ENCODE measurements at regions not wholly inside any gene's neighbourhood (a gene's known extent, or its start where the extent isn't known, plus 50 kb on each side); places are given as distances from the start of the nearest gene placed in this dataset.

- peak; percentile 71 for DNase-seq
These were observed 70.0 kb upstream of the TNRC6C start for GRCh38 chr17:77888242-77889134.

- no peak for DNase-seq
These were observed 69.4 kb upstream of the TNRC6C start for GRCh38 chr17:77889135-77889505.

GRCh38 chr17:77889866-77890760, 68.4 kb upstream of the TNRC6C start:
- DNase-seq: no peak

- no peak for DNase-seq
These were observed 67.7 kb upstream of the TNRC6C start for GRCh38 chr17:77890771-77891170.

GRCh38 chr17:77891602-77892001, 66.9 kb upstream of the TNRC6C start:
- DNase-seq: no peak

- DNase-seq: no peak
These were observed 66.5 kb upstream of the TNRC6C start for GRCh38 chr17:77892031-77892430.

GRCh38 chr17:77892469-77893143, 65.9 kb upstream of the TNRC6C start:
- no peak for DNase-seq

- DNase-seq: no peak
These were observed 65.1 kb upstream of the TNRC6C start for GRCh38 chr17:77893144-77894044.

- no peak for DNase-seq
These were observed 64.2 kb upstream of the TNRC6C start for GRCh38 chr17:77894126-77894956.

- no peak for DNase-seq
These were observed 60.7 kb upstream of the TNRC6C start for GRCh38 chr17:77897741-77898301.

- DNase-seq: no peak
These were observed 59.7 kb upstream of the TNRC6C start for GRCh38 chr17:77898521-77899434.

GRCh38 chr17:77899498-77899897, 59.0 kb upstream of the TNRC6C start:
- DNase-seq: no peak

- no peak for DNase-seq
These were observed 57.0 kb upstream of the TNRC6C start for GRCh38 chr17:77901481-77901880.

GRCh38 chr17:77905266-77905665, 53.2 kb upstream of the TNRC6C start:
- no peak for DNase-seq

- no peak for DNase-seq
These were observed 52.7 kb upstream of the TNRC6C start for GRCh38 chr17:77905766-77906165.

- no peak for DNase-seq
These were observed 52.1 kb upstream of the TNRC6C start for GRCh38 chr17:77906377-77906871.

- DNase-seq: no peak
These were observed 50.7 kb upstream of the TNRC6C start for GRCh38 chr17:77907497-77908461.

GRCh38 chr17:77908501-77908900, 50.0 kb upstream of the TNRC6C start:
- DNase-seq: no peak

Measured in skin of body (tissue), 1 donor.